ENCODE measurements at regions not wholly inside any gene's neighbourhood (a gene's known extent, or its start where the extent isn't known, plus 50 kb on each side); places are given as distances from the start of the nearest gene placed in this dataset.
"Not testable (repeated sequence)": the region's sequence is repeated elsewhere in the genome, so short reads cannot be mapped to it uniquely, and the experiment has no call there.

GRCh38 chr1:82139751-82140468 is 339.2 kb downstream of the ADGRL2 start:
- intact Hi-C loops (cut with micrococcal nuclease; ENCODE audit: unreplicated experiment) = no loop called here
- DNase-seq (ENCODE audit: low spot score) = no peak
- ChIA-PET CTCF (no interaction called here), POLR2A (ENCODE audit: low non-redundant PET) (no interaction called here)
- no peak overlapping the region for H3K27ac ChIP-seq (ENCODE audit: low read depth, low read length, poor library complexity, severe bottlenecking)
- H3K36me3 ChIP-seq (ENCODE audit: insufficient read depth, low read length, poor library complexity, severe bottlenecking) = no peaks in the 10 kb centered on the region
- no peak for TF ChIP-seq EZH2 (IDR thresholded peaks at IDR 0.05; ENCODE audit: borderline replicate concordance, low read depth, low read length, poor library complexity, severe bottlenecking)
- TF ChIP-seq CTCF (conservative IDR thresholded peaks at IDR 0.05; ENCODE audit: low read depth, low read length) = no peak
- H3K4me1 ChIP-seq (ENCODE audit: insufficient read depth, low read length, poor library complexity, severe bottlenecking) = no peaks in the 10 kb centered on the region
- no peaks in the 10 kb centered on the region for H3K9me3 ChIP-seq (ENCODE audit: low read depth, low read length, poor library complexity, severe bottlenecking)
- BruUV-seq (replicated peaks) = no TSS peak
- H3K27me3 ChIP-seq (replicated peaks; ENCODE audit: insufficient read depth, low read depth, low read length, poor library complexity) = no peaks in the 10 kb centered on the region
- H3K4me3 ChIP-seq (ENCODE audit: low read depth, low read length, poor library complexity, severe bottlenecking) = no peak overlapping the region

DNA sequence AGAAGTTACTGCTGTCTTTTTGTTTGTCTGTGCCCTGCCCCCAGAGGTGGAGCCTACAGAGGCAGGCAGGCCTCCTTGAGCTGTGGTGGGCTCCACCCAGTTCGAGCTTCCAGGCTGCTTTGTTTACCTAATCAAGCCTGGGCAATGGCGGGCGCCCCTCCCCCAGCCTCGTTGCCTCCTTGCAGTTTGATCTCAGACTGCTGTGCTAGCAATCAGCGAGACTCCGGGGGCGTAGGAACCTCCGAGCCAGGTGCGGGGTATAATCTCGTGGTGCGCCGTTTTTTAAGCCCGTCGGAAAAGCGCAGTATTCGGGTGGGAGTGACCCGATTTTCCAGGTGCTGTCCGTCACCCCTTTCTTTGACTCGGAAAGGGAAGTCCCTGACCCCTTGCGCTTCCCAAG is 335.6 kb downstream of the ADGRL2 start:
- POLR2A ChIA-PET (ENCODE audit: low non-redundant PET); H3K27ac ChIP-seq (ENCODE audit: low read depth, low read length, poor library complexity, severe bottlenecking); H3K36me3 ChIP-seq (ENCODE audit: insufficient read depth, low read length, poor library complexity, severe bottlenecking); H3K4me3 ChIP-seq (ENCODE audit: low read depth, low read length, poor library complexity, severe bottlenecking); DNase-seq (ENCODE audit: low spot score); intact Hi-C loops (cut with micrococcal nuclease; ENCODE audit: unreplicated experiment); H3K27me3 ChIP-seq (replicated peaks; ENCODE audit: insufficient read depth, low read depth, low read length, poor library complexity); H3K9me3 ChIP-seq (ENCODE audit: low read depth, low read length, poor library complexity, severe bottlenecking); H3K4me1 ChIP-seq (ENCODE audit: insufficient read depth, low read length, poor library complexity, severe bottlenecking); BruUV-seq (replicated peaks); CTCF ChIA-PET: not testable (repeated sequence)

- H3K27ac ChIP-seq (ENCODE audit: low read depth, low read length, poor library complexity, severe bottlenecking) = no peak overlapping the region
- BruUV-seq (replicated peaks) = no TSS peak
- H3K4me1 ChIP-seq (ENCODE audit: insufficient read depth, low read length, poor library complexity, severe bottlenecking) = no peaks in the 10 kb centered on the region
- no peaks in the 10 kb centered on the region for H3K9me3 ChIP-seq (ENCODE audit: low read depth, low read length, poor library complexity, severe bottlenecking)
- ChIA-PET POLR2A (ENCODE audit: low non-redundant PET) (no interaction called here), CTCF (no interaction called here)
- no peak for DNase-seq (ENCODE audit: low spot score)
- no peaks in the 10 kb centered on the region for H3K27me3 ChIP-seq (replicated peaks; ENCODE audit: insufficient read depth, low read depth, low read length, poor library complexity)
- H3K36me3 ChIP-seq (ENCODE audit: insufficient read depth, low read length, poor library complexity, severe bottlenecking) = no peaks in the 10 kb centered on the region
- intact Hi-C loops (cut with micrococcal nuclease; ENCODE audit: unreplicated experiment) = no loop called here
- no peak overlapping the region for H3K4me3 ChIP-seq (ENCODE audit: low read depth, low read length, poor library complexity, severe bottlenecking)
- TF ChIP-seq CTCF (conservative IDR thresholded peaks at IDR 0.05; ENCODE audit: low read depth, low read length) (no peak), EZH2 (IDR thresholded peaks at IDR 0.05; ENCODE audit: borderline replicate concordance, low read depth, low read length, poor library complexity, severe bottlenecking) (no peak)
Measured at GRCh38 chr1:82125866-82126265, 325.1 kb downstream of the ADGRL2 start.

- H3K27ac ChIP-seq (ENCODE audit: low read depth, low read length, poor library complexity, severe bottlenecking) = no peak overlapping the region
- no peak for DNase-seq (ENCODE audit: low spot score)
- no TSS peak for BruUV-seq (replicated peaks)
Measured at GRCh38 chr1:82125119-82125518, 324.4 kb downstream of the ADGRL2 start.

More at GRCh38 chr1:82125119-82125518, 324.4 kb downstream of the ADGRL2 start:
- no peaks in the 10 kb centered on the region for H3K4me1 ChIP-seq (ENCODE audit: insufficient read depth, low read length, poor library complexity, severe bottlenecking)
- intact Hi-C loops (cut with micrococcal nuclease; ENCODE audit: unreplicated experiment) = no loop called here
- H3K36me3 ChIP-seq (ENCODE audit: insufficient read depth, low read length, poor library complexity, severe bottlenecking) = no peaks in the 10 kb centered on the region
- ChIA-PET CTCF (no interaction called here), POLR2A (ENCODE audit: low non-redundant PET) (no interaction called here)
- H3K27me3 ChIP-seq (replicated peaks; ENCODE audit: insufficient read depth, low read depth, low read length, poor library complexity) = no peaks in the 10 kb centered on the region
- H3K4me3 ChIP-seq (ENCODE audit: low read depth, low read length, poor library complexity, severe bottlenecking) = no peak overlapping the region
- no peaks in the 10 kb centered on the region for H3K9me3 ChIP-seq (ENCODE audit: low read depth, low read length, poor library complexity, severe bottlenecking)
- TF ChIP-seq CTCF (conservative IDR thresholded peaks at IDR 0.05; ENCODE audit: low read depth, low read length) (no peak), EZH2 (IDR thresholded peaks at IDR 0.05; ENCODE audit: borderline replicate concordance, low read depth, low read length, poor library complexity, severe bottlenecking) (no peak)

Measured in A673 (cell line).